SJSA1 (cell line): ENCODE measurements at regions not wholly inside any gene's neighbourhood (a gene's known extent, or its start where the extent isn't known, plus 50 kb on each side); places are given as distances from the start of the nearest gene placed in this dataset.

Experiments used
- DNase-seq, 2 experiments: peaks; one replicate each; pipeline ENCODE4 v3.0.0-alpha.2; 2015 to 2020; ENCODE audit warnings: low spot score in 2 of 2, low read depth in 1 of 2
- H3K27ac ChIP-seq: fragments of 250-450 bp; sonication (Bioruptor Pico); 2 replicates; pipeline ENCODE4 v1.5.1; 2020; ENCODE audit warnings: mild to moderate bottlenecking, moderate library complexity
- H3K27me3 ChIP-seq: fragments of 250-450 bp; sonication (Bioruptor Pico); replicated peaks from 2 replicates; pipeline ENCODE4 v1.5.1; 2020; ENCODE audit warnings: mild to moderate bottlenecking, moderate library complexity
- H3K36me3 ChIP-seq: fragments of 250-450 bp; sonication (Bioruptor Pico); 2 replicates; pipeline ENCODE4 v1.5.1; 2020; ENCODE audit warnings: mild to moderate bottlenecking
- H3K4me1 ChIP-seq: fragments of 250-450 bp; sonication (Bioruptor Pico); replicated peaks from 2 replicates; pipeline ENCODE4 v1.6.1; 2021; ENCODE audit warnings: mild to moderate bottlenecking
- H3K4me3 ChIP-seq: fragments of 250-450 bp; sonication (Bioruptor Pico); 2 replicates; pipeline ENCODE4 v1.5.1; 2020; ENCODE audit warnings: mild to moderate bottlenecking
- H3K9me3 ChIP-seq: fragments of 250-450 bp; sonication (Bioruptor Pico); replicated peaks from 2 replicates; pipeline ENCODE4 v1.5.1; 2020; ENCODE audit warnings: mild to moderate bottlenecking

- H3K4me3 ChIP-seq = no peak overlapping the region
- no peak for DNase-seq
- H3K27ac ChIP-seq = no peak overlapping the region
- no peaks in the 10 kb centered on the region for H3K27me3 ChIP-seq
- H3K36me3 ChIP-seq = no peaks in the 10 kb centered on the region
- no peaks in the 10 kb centered on the region for H3K4me1 ChIP-seq
- no peaks in the 10 kb centered on the region for H3K9me3 ChIP-seq
These were observed 239.7 kb downstream of the BCAT1 start for GRCh38 chr12:24709216-24709615.

- Histone ChIP-seq H3K27ac (no peak overlapping the region), H3K4me1 (no peaks in the 10 kb centered on the region), H3K9me3 (no peaks in the 10 kb centered on the region), H3K36me3 (no peaks in the 10 kb centered on the region), H3K27me3 (no peaks in the 10 kb centered on the region), H3K4me3 (no peak overlapping the region)
- DNase-seq = no peak
These were observed 240.2 kb downstream of the BCAT1 start for GRCh38 chr12:24708718-24709117.

GRCh38 chr12:24708043-24708442 is 240.9 kb downstream of the BCAT1 start:
- Histone ChIP-seq H3K9me3 (no peaks in the 10 kb centered on the region), H3K27ac (no peak overlapping the region), H3K4me3 (no peak overlapping the region), H3K27me3 (no peaks in the 10 kb centered on the region), H3K4me1 (no peaks in the 10 kb centered on the region), H3K36me3 (no peaks in the 10 kb centered on the region)
- DNase-seq = no peak

GRCh38 chr12:24707334-24707733 is 241.6 kb downstream of the BCAT1 start:
- Histone ChIP-seq H3K9me3 (no peaks in the 10 kb centered on the region), H3K27ac (no peak overlapping the region), H3K27me3 (no peaks in the 10 kb centered on the region), H3K4me1 (no peaks in the 10 kb centered on the region), H3K36me3 (no peaks in the 10 kb centered on the region), H3K4me3 (no peak overlapping the region)
- DNase-seq = no peak

- H3K9me3 ChIP-seq = no peaks in the 10 kb centered on the region
- H3K4me3 ChIP-seq = no peak overlapping the region
- no peak for DNase-seq
- H3K36me3 ChIP-seq = no peaks in the 10 kb centered on the region
- no peaks in the 10 kb centered on the region for H3K4me1 ChIP-seq
- no peaks in the 10 kb centered on the region for H3K27me3 ChIP-seq
- H3K27ac ChIP-seq = no peak overlapping the region
These were observed 243.1 kb downstream of the BCAT1 start for GRCh38 chr12:24705741-24706358.

GRCh38 chr12:24705216-24705615 is 243.7 kb downstream of the BCAT1 start:
- Histone ChIP-seq H3K4me1 (no peaks in the 10 kb centered on the region), H3K27ac (no peak overlapping the region), H3K36me3 (no peaks in the 10 kb centered on the region), H3K27me3 (no peaks in the 10 kb centered on the region), H3K9me3 (no peaks in the 10 kb centered on the region), H3K4me3 (no peak overlapping the region)
- no peak for DNase-seq

- Histone ChIP-seq H3K27me3 (no peaks in the 10 kb centered on the region), H3K27ac (no peak overlapping the region), H3K4me1 (no peaks in the 10 kb centered on the region), H3K4me3 (no peak overlapping the region), H3K9me3 (no peaks in the 10 kb centered on the region), H3K36me3 (no peaks in the 10 kb centered on the region)
- no peak for DNase-seq
These were observed 247.6 kb downstream of the BCAT1 start for GRCh38 chr12:24701343-24701742.

GRCh38 chr12:24698972-24699371 is 249.9 kb downstream of the BCAT1 start:
- Histone ChIP-seq H3K9me3 (no peaks in the 10 kb centered on the region), H3K4me3 (no peak overlapping the region), H3K27me3 (no peaks in the 10 kb centered on the region), H3K27ac (no peak overlapping the region), H3K4me1 (no peaks in the 10 kb centered on the region), H3K36me3 (no peaks in the 10 kb centered on the region)
- DNase-seq = no peak

- no peak overlapping the region for H3K4me3 ChIP-seq
- no peaks in the 10 kb centered on the region for H3K9me3 ChIP-seq
- DNase-seq = no peak
These were observed 251.1 kb downstream of the BCAT1 start for GRCh38 chr12:24697769-24698168.

GRCh38 chr12:24697295-24697694 is 251.6 kb downstream of the BCAT1 start:
- DNase-seq = no peak
- Histone ChIP-seq H3K27me3 (no peaks in the 10 kb centered on the region), H3K36me3 (no peaks in the 10 kb centered on the region), H3K9me3 (no peaks in the 10 kb centered on the region), H3K4me3 (no peak overlapping the region), H3K4me1 (no peaks in the 10 kb centered on the region), H3K27ac (no peak overlapping the region)

More at GRCh38 chr12:24697769-24698168, 251.1 kb downstream of the BCAT1 start:
- Histone ChIP-seq H3K36me3 (no peaks in the 10 kb centered on the region), H3K27me3 (no peaks in the 10 kb centered on the region), H3K27ac (no peak overlapping the region), H3K4me1 (no peaks in the 10 kb centered on the region)

GRCh38 chr12:24696800-24697199 is 252.1 kb downstream of the BCAT1 start:
- DNase-seq = no peak
- Histone ChIP-seq H3K4me1 (no peaks in the 10 kb centered on the region), H3K9me3 (no peaks in the 10 kb centered on the region)

GRCh38 chr12:24695657-24696329 is 253.1 kb downstream of the BCAT1 start:
- H3K27ac ChIP-seq = no peak overlapping the region
- H3K9me3 ChIP-seq = no peaks in the 10 kb centered on the region
- H3K4me3 ChIP-seq = no peak overlapping the region
- no peaks in the 10 kb centered on the region for H3K4me1 ChIP-seq
- H3K27me3 ChIP-seq = no peaks in the 10 kb centered on the region
- no peak for DNase-seq
- no peaks in the 10 kb centered on the region for H3K36me3 ChIP-seq

More at GRCh38 chr12:24696800-24697199, 252.1 kb downstream of the BCAT1 start:
- Histone ChIP-seq H3K27ac (no peak overlapping the region), H3K4me3 (no peak overlapping the region), H3K27me3 (no peaks in the 10 kb centered on the region), H3K36me3 (no peaks in the 10 kb centered on the region)

GRCh38 chr12:24695103-24695502 is 253.8 kb downstream of the BCAT1 start:
- DNase-seq = no peak
- no peaks in the 10 kb centered on the region for H3K4me1 ChIP-seq
- no peaks in the 10 kb centered on the region for H3K36me3 ChIP-seq
- H3K27me3 ChIP-seq = no peaks in the 10 kb centered on the region
- H3K9me3 ChIP-seq = no peaks in the 10 kb centered on the region
- H3K27ac ChIP-seq = no peak overlapping the region
- no peak overlapping the region for H3K4me3 ChIP-seq

GRCh38 chr12:24688601-24689000 is 260.3 kb downstream of the BCAT1 start:
- Histone ChIP-seq H3K27ac (no peak overlapping the region), H3K4me3 (no peak overlapping the region), H3K36me3 (no peaks in the 10 kb centered on the region), H3K9me3 (no peaks in the 10 kb centered on the region), H3K4me1 (no peaks in the 10 kb centered on the region), H3K27me3 (no peaks in the 10 kb centered on the region)
- DNase-seq = no peak

GRCh38 chr12:24681570-24681969 is 267.3 kb downstream of the BCAT1 start:
- H3K27me3 ChIP-seq = peaks cover 5% of the 10 kb centered on the region
- no peaks in the 10 kb centered on the region for H3K9me3 ChIP-seq
- no peak for DNase-seq
- no peaks in the 10 kb centered on the region for H3K4me1 ChIP-seq
- H3K4me3 ChIP-seq = no peak overlapping the region
- H3K36me3 ChIP-seq = no peaks in the 10 kb centered on the region
- no peak overlapping the region for H3K27ac ChIP-seq
